ENCODE measurements at regions not wholly inside any gene's neighbourhood (a gene's known extent, or its start where the extent isn't known, plus 50 kb on each side); places are given as distances from the start of the nearest gene placed in this dataset.

- TF ChIP-seq CTCF (optimal IDR thresholded peaks at IDR 0.05 in 1 of 3, IDR thresholded peaks at IDR 0.05 in 1 of 3, conservative IDR thresholded peaks at IDR 0.05 in 1 of 3; ENCODE audit: extremely low read depth in 1 of 3, insufficient read depth in 2 of 3, low read length in 3 of 3) (no peak), EZH2 (IDR thresholded peaks at IDR 0.05; ENCODE audit: low read length) (no peak)
- no peak overlapping the region for H3K27ac ChIP-seq (ENCODE audit: control insufficient read depth, insufficient read depth, low read length)
- no peaks in the 10 kb centered on the region for H3K36me3 ChIP-seq (ENCODE audit: control insufficient read depth in 2 of 2, extremely low read depth in 1 of 2, insufficient read depth in 2 of 2, low read length in 2 of 2)
- H3K4me2 ChIP-seq (ENCODE audit: control insufficient read depth, extremely low read depth, insufficient read depth, low read depth, low read length) = no peak overlapping the region
- no peaks in the 10 kb centered on the region for H4K20me1 ChIP-seq (ENCODE audit: control insufficient read depth, extremely low read depth, insufficient read depth, low read length)
- H3K27me3 ChIP-seq (ENCODE audit: control insufficient read depth, extremely low read depth, insufficient read depth, low read length) = no peaks in the 10 kb centered on the region
- no peaks in the 10 kb centered on the region for H3K4me1 ChIP-seq (ENCODE audit: control insufficient read depth, extremely low read depth, insufficient read depth, low read length)
- DNase-seq (ENCODE audit: low read depth, low spot score) = no peak
- peaks cover 2% of the 10 kb centered on the region for H3K9me3 ChIP-seq (ENCODE audit: control insufficient read depth, low read depth, low read length)
- FAIRE-seq = no peak
- no peaks in the 10 kb centered on the region for H3K9me1 ChIP-seq (ENCODE audit: control insufficient read depth, extremely low read depth, insufficient read depth, low read length)
- H3K79me2 ChIP-seq (ENCODE audit: control insufficient read depth, insufficient read depth, low read length) = no peaks in the 10 kb centered on the region
- H3K9ac ChIP-seq (ENCODE audit: control insufficient read depth, extremely low read depth, insufficient read depth, low read length) = no peak overlapping the region
- no peak overlapping the region for H2AFZ ChIP-seq (ENCODE audit: control insufficient read depth, low read length)
- dilution Hi-C loops (cut with MboI; ENCODE audit: extremely low pct_ligation_motif_present, low sequenced_read_pairs) = no loop called here
- H3K4me3 ChIP-seq (ENCODE audit: control insufficient read depth in 2 of 3, extremely low read depth in 1 of 3, insufficient read depth in 2 of 3, low read depth in 1 of 3, low read length in 3 of 3) = no peak overlapping the region
Measured at GRCh38 chr4:186481998-186482790, 73.2 kb downstream of the MTNR1A start.

- Histone ChIP-seq H4K20me1 (ENCODE audit: control insufficient read depth, extremely low read depth, insufficient read depth, low read length) (no peaks in the 10 kb centered on the region), H3K9me3 (ENCODE audit: control insufficient read depth, low read depth, low read length) (no peaks in the 10 kb centered on the region), H2AFZ (ENCODE audit: control insufficient read depth, low read length) (no peak overlapping the region), H3K9ac (ENCODE audit: control insufficient read depth, extremely low read depth, insufficient read depth, low read length) (no peak overlapping the region), H3K27me3 (ENCODE audit: control insufficient read depth, extremely low read depth, insufficient read depth, low read length) (no peaks in the 10 kb centered on the region), H3K27ac (ENCODE audit: control insufficient read depth, insufficient read depth, low read length) (no peak overlapping the region), H3K9me1 (ENCODE audit: control insufficient read depth, extremely low read depth, insufficient read depth, low read length) (no peaks in the 10 kb centered on the region), H3K4me3 (ENCODE audit: control insufficient read depth in 2 of 3, extremely low read depth in 1 of 3, insufficient read depth in 2 of 3, low read depth in 1 of 3, low read length in 3 of 3) (no peak overlapping the region), H3K36me3 (ENCODE audit: control insufficient read depth in 2 of 2, extremely low read depth in 1 of 2, insufficient read depth in 2 of 2, low read length in 2 of 2) (no peaks in the 10 kb centered on the region), H3K4me2 (ENCODE audit: control insufficient read depth, extremely low read depth, insufficient read depth, low read depth, low read length) (no peak overlapping the region), H3K79me2 (ENCODE audit: control insufficient read depth, insufficient read depth, low read length) (no peaks in the 10 kb centered on the region), H3K4me1 (ENCODE audit: control insufficient read depth, extremely low read depth, insufficient read depth, low read length) (no peaks in the 10 kb centered on the region)
- DNase-seq (ENCODE audit: low read depth, low spot score) = no peak
- TF ChIP-seq EZH2 (IDR thresholded peaks at IDR 0.05; ENCODE audit: low read length) (no peak), CTCF (optimal IDR thresholded peaks at IDR 0.05 in 1 of 3, IDR thresholded peaks at IDR 0.05 in 1 of 3, conservative IDR thresholded peaks at IDR 0.05 in 1 of 3; ENCODE audit: extremely low read depth in 1 of 3, insufficient read depth in 2 of 3, low read length in 3 of 3) (no peak)
- FAIRE-seq = no peak
- dilution Hi-C loops (cut with MboI; ENCODE audit: extremely low pct_ligation_motif_present, low sequenced_read_pairs) = no loop called here
Measured at GRCh38 chr4:186475202-186475601, 80.2 kb downstream of the MTNR1A start.
